ENCODE measurements at regions not wholly inside any gene's neighbourhood (a gene's known extent, or its start where the extent isn't known, plus 50 kb on each side); places are given as distances from the start of the nearest gene placed in this dataset.

GRCh38 chr15:26355472-26356074 is 417.3 kb downstream of the GABRB3 start:
- no peak for TF ChIP-seq CTCF (IDR thresholded peaks at IDR 0.05)
- TF ChIP-seq EZH2 (IDR thresholded peaks at IDR 0.05; ENCODE audit: borderline replicate concordance, insufficient read depth, low read depth, low read length, poor library complexity, severe bottlenecking): no peak
